Choroid plexus epithelial cell (primary cell): ENCODE measurements at regions not wholly inside any gene's neighbourhood (a gene's known extent, or its start where the extent isn't known, plus 50 kb on each side); places are given as distances from the start of the nearest gene placed in this dataset.

ENCODE experiments used
- DNase-seq: peaks from one replicate; pipeline ENCODE4 v3.0.0-alpha.2; 2010; ENCODE audit warnings: low read depth
- H3K4me3 ChIP-seq: 2 replicates; pipeline ENCODE4 v1.5.1; 2011; ENCODE audit warnings: low read depth, mild to moderate bottlenecking, control low read depth, low read length, moderate library complexity
- CTCF ChIP-seq: conservative IDR thresholded peaks from 2 replicates; pipeline ENCODE4 v1.5.1; 2011; ENCODE audit warnings: low read depth, mild to moderate bottlenecking, control low read depth, inconsistent platforms, low read length, moderate library complexity

- DNase-seq: no peak
- TF ChIP-seq CTCF: no peak
- no peak overlapping the region for H3K4me3 ChIP-seq
Observed at GRCh38 chrX:10045327-10046000, 78.3 kb downstream of the CLDN34 start.

GRCh38 chrX:10047133-10047532 lies 80.0 kb downstream of the CLDN34 start:
- TF ChIP-seq CTCF: no peak
- DNase-seq: no peak
- no peak overlapping the region for H3K4me3 ChIP-seq

GRCh38 chrX:10047631-10048030 lies 80.5 kb downstream of the CLDN34 start:
- TF ChIP-seq CTCF: no peak
- no peak overlapping the region for H3K4me3 ChIP-seq
- no peak for DNase-seq

- TF ChIP-seq CTCF: no peak
- H3K4me3 ChIP-seq: no peak overlapping the region
- DNase-seq: no peak
Observed at GRCh38 chrX:10048076-10048475, 80.9 kb downstream of the CLDN34 start.

- no peak for DNase-seq
- no peak for TF ChIP-seq CTCF
- H3K4me3 ChIP-seq: no peak overlapping the region
Observed at GRCh38 chrX:10048707-10049106, 81.5 kb downstream of the CLDN34 start.

GRCh38 chrX:10049236-10049635 lies 82.1 kb downstream of the CLDN34 start:
- H3K4me3 ChIP-seq: no peak overlapping the region
- TF ChIP-seq CTCF: no peak
- no peak for DNase-seq

GRCh38 chrX:10050481-10050880 lies 83.3 kb downstream of the CLDN34 start:
- H3K4me3 ChIP-seq: no peak overlapping the region

More at GRCh38 chrX:10050481-10050880, 83.3 kb downstream of the CLDN34 start:
- DNase-seq: no peak
- TF ChIP-seq CTCF: no peak
